DMS114 treated with DMSO at 0.1 percent for 48 hours (cell line): ENCODE measurements at regions not wholly inside any gene's neighbourhood (a gene's known extent, or its start where the extent isn't known, plus 50 kb on each side); places are given as distances from the start of the nearest gene placed in this dataset.

Experiments used
- DNase-seq: peaks from one replicate; lab custom pipeline; 2025; ENCODE audit not compliant: unreplicated experiment; lab: John Stamatoyannopoulos, UW

DNA sequence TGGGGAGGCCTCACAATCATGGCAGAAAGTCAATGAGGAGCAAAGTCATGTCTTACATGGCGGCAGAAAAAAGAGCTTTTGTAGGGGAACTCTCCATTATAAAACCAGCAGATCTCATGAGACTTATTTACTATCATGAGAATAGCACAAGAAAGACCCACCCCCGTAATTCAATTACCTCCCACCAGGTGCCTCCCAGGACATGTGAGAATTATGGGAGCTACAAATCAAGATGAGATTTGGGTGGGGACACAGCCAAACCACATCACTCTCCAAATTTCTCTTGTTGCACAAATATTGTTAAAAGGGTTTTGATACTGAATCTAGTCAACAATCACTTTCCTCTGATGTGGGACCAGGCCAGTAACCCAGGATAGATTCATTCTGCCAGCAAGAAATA is 1176.1 kb downstream of the CDH9 start:
- DNase-seq, result no peak

DNA sequence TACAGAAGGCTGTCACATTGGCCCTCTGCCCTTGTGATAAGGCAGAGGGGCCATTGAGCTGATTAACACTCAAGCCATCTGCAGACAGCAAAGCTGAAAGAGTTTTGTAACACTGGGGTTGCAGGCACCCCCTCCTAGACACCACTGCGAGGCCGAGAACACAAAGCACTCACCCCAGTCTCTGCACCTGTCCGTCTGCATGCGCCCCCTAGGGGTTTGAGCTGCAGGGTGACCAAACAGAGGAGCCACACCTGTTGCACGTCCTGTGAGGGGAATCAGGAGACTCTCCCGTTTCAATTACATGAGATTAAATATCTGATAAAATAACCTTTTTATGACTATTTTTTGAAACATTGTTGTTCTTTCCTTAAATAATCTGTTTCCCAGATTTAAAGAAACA is 1180.4 kb downstream of the CDH9 start:
- DNase-seq, result no peak

DNA sequence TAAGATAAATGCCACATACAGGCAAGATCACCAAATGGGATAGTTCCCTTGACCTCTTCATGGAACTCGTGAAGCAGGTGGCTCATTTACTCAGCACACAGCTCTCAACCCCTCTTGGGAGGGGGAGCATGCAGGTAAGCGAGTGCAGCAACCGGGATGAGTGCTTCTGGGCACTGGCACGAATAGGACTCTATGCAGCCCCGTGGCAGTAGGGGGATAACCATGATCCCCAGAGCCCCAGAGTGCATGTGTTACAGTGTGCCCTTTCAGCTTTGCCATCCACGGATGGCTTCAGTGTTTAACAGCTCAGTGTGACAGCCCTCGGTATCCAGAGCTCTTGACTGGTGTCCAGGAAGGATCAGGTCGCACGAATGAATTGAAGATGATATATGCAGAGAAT is 1187.1 kb downstream of the CDH9 start:
- DNase-seq, result no peak

- no peak for DNase-seq
Measured at GRCh38 chr5:25850581-25850980, 1187.8 kb downstream of the CDH9 start.

- DNase-seq, result no peak
Measured at GRCh38 chr5:25849270-25849669, 1189.1 kb downstream of the CDH9 start.

- no peak for DNase-seq
Measured at GRCh38 chr5:25823330-25823873, 1178.6 kb upstream of the CDH10 start.
